ENCODE measurements at regions not wholly inside any gene's neighbourhood (a gene's known extent, or its start where the extent isn't known, plus 50 kb on each side); places are given as distances from the start of the nearest gene placed in this dataset.
A peak's percentile ranks its signal among the peaks of the same experiment; 100 is the strongest.

- TF ChIP-seq ZNF746 (CRISPR knock-in tag; IDR thresholded peaks at IDR 0.05): 0 out of 2 replicates have a peak, but pooled peaks have one; percentile 20
- TF ChIP-seq DPF2 (CRISPR knock-in tag; IDR thresholded peaks at IDR 0.05; ENCODE audit: borderline replicate concordance, low read depth): peak; percentile 69; the same call in 1 of the 2 replicates
- peak in 1 of 2 experiments; percentile 24; a peak in 1 of 4 replicates for TF ChIP-seq REST (IDR thresholded peaks at IDR 0.05; ENCODE audit: borderline replicate concordance in 1 of 2, low read depth in 1 of 2, low read length in 2 of 2)
- peak; percentile 94 for TF ChIP-seq FOXJ3 (CRISPR knock-in tag; IDR thresholded peaks at IDR 0.05; ENCODE audit: borderline replicate concordance)
- peak; percentile 36; the same call in 1 of the 2 replicates for TF ChIP-seq FOSL2 (CRISPR knock-in tag; IDR thresholded peaks at IDR 0.05)
- TF ChIP-seq ZNF772 (CRISPR knock-in tag; IDR thresholded peaks at IDR 0.05): peak; percentile 61; the same call in 1 of the 2 replicates
- TF ChIP-seq HOXA5 (CRISPR knock-in tag; IDR thresholded peaks at IDR 0.05): peak; percentile 58; the same call in 1 of the 2 replicates
- no peak for TF ChIP-seq ZNF276 (CRISPR knock-in tag; IDR thresholded peaks at IDR 0.05; ENCODE audit: low read depth)
- no peak for TF ChIP-seq KDM2A (CRISPR knock-in tag; IDR thresholded peaks at IDR 0.05; ENCODE audit: borderline replicate concordance, low read depth)
- peak; percentile 96 for TF ChIP-seq FOXP4 (CRISPR knock-in tag; IDR thresholded peaks at IDR 0.05)
- no peak for TF ChIP-seq ZNF800 (CRISPR knock-in tag; IDR thresholded peaks at IDR 0.05)
- no peak for TF ChIP-seq SRSF4 (IDR thresholded peaks at IDR 0.05; ENCODE audit: low read depth, low read length, poor library complexity, severe bottlenecking)
- TF ChIP-seq MAFK (conservative IDR thresholded peaks at IDR 0.05 in 1 of 2, IDR thresholded peaks at IDR 0.05 in 1 of 2; ENCODE audit: low read length in 2 of 2): peak; percentile 67 to 76
- no peak for TF ChIP-seq JUND (CRISPR knock-in tag; IDR thresholded peaks at IDR 0.05)
- TF ChIP-seq ZNF709 (CRISPR knock-in tag; IDR thresholded peaks at IDR 0.05): no peak
- peak; percentile 94 for TF ChIP-seq NR2C2 (CRISPR knock-in tag; IDR thresholded peaks at IDR 0.05; ENCODE audit: borderline replicate concordance)
- TF ChIP-seq ZNF274 (CRISPR knock-in tag; IDR thresholded peaks at IDR 0.05): no peak
Observed at GRCh38 chr14:95444132-95445129, 72.0 kb downstream of the SYNE3 start (continued).

Data from HepG2 (cell line).